ENCODE measurements at regions not wholly inside any gene's neighbourhood (a gene's known extent, or its start where the extent isn't known, plus 50 kb on each side); places are given as distances from the start of the nearest gene placed in this dataset.

- Histone ChIP-seq H3K36me3 (ENCODE audit: insufficient read depth, low read length) (no peaks in the 10 kb centered on the region), H3K79me2 (ENCODE audit: insufficient read depth, low read length) (no peaks in the 10 kb centered on the region), H3K4me2 (ENCODE audit: low read length) (no peak overlapping the region), H3K9ac (ENCODE audit: low read length) (no peak overlapping the region), H3K27me3 (ENCODE audit: insufficient read depth, low read length) (no peaks in the 10 kb centered on the region), H3K4me3 (ENCODE audit: low read depth, low read length, poor library complexity, severe bottlenecking) (no peak overlapping the region), H3K9me3 (ENCODE audit: low read length) (no peaks in the 10 kb centered on the region), H3K9me2 (ENCODE audit: low read depth, low read length) (no peaks in the 10 kb centered on the region), H3K27ac (ENCODE audit: low read depth, low read length, poor library complexity, severe bottlenecking) (no peak overlapping the region), H3F3A (ENCODE audit: insufficient read depth, low read length) (no peaks in the 10 kb centered on the region), H3K4me1 (ENCODE audit: insufficient read depth, low read length, severe bottlenecking) (no peaks in the 10 kb centered on the region), H4K20me1 (ENCODE audit: insufficient read depth, low read length) (no peaks in the 10 kb centered on the region), H2AFZ (ENCODE audit: low read length) (no peak overlapping the region)
- TF ChIP-seq, protein P1, sequence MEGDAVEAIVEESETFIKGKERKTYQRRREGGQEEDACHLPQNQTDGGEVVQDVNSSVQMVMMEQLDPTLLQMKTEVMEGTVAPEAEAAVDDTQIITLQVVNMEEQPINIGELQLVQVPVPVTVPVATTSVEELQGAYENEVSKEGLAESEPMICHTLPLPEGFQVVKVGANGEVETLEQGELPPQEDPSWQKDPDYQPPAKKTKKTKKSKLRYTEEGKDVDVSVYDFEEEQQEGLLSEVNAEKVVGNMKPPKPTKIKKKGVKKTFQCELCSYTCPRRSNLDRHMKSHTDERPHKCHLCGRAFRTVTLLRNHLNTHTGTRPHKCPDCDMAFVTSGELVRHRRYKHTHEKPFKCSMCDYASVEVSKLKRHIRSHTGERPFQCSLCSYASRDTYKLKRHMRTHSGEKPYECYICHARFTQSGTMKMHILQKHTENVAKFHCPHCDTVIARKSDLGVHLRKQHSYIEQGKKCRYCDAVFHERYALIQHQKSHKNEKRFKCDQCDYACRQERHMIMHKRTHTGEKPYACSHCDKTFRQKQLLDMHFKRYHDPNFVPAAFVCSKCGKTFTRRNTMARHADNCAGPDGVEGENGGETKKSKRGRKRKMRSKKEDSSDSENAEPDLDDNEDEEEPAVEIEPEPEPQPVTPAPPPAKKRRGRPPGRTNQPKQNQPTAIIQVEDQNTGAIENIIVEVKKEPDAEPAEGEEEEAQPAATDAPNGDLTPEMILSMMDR (IDR thresholded peaks at IDR 0.05; ENCODE audit: low read length), result no peak
- TF ChIP-seq EZH2 (IDR thresholded peaks at IDR 0.05; ENCODE audit: borderline replicate concordance, low read length), result no peak
Measured at GRCh38 chr1:185533596-185533995, 200.6 kb upstream of the HMCN1 start.

DNA sequence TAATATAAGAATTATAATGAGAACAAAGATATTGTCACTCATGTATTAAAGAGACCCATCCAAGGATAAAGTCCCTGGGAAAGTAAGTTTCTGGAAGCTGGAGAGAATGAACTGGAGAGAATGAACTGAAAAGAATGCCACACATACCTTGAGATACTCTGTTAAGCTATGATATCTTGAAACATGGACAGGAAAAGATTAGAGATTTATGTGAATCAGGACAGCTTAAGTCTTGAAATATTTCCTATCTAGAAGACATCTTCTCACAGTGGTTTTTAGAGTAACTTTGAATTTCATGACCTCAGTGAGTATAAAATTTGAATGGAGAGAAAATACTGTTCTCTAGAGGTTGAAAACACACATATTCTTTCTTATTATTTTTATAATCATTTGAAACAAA, 201.3 kb upstream of the HMCN1 start:
- Histone ChIP-seq H3K79me2 (ENCODE audit: insufficient read depth, low read length) (no peaks in the 10 kb centered on the region), H3K4me1 (ENCODE audit: insufficient read depth, low read length, severe bottlenecking) (peaks cover 7% of the 10 kb centered on the region), H3K27me3 (ENCODE audit: insufficient read depth, low read length) (no peaks in the 10 kb centered on the region), H2AFZ (ENCODE audit: low read length) (no peak overlapping the region), H3K9me3 (ENCODE audit: low read length) (no peaks in the 10 kb centered on the region), H3K9me2 (ENCODE audit: low read depth, low read length) (no peaks in the 10 kb centered on the region), H3K4me2 (ENCODE audit: low read length) (no peak overlapping the region), H3K9ac (ENCODE audit: low read length) (no peak overlapping the region), H3K27ac (ENCODE audit: low read depth, low read length, poor library complexity, severe bottlenecking) (no peak overlapping the region), H3K36me3 (ENCODE audit: insufficient read depth, low read length) (no peaks in the 10 kb centered on the region), H3K4me3 (ENCODE audit: low read depth, low read length, poor library complexity, severe bottlenecking) (no peak overlapping the region), H3F3A (ENCODE audit: insufficient read depth, low read length) (no peaks in the 10 kb centered on the region), H4K20me1 (ENCODE audit: insufficient read depth, low read length) (no peaks in the 10 kb centered on the region)
- TF ChIP-seq, protein P1 (IDR thresholded peaks at IDR 0.05; ENCODE audit: low read length), result no peak
- no peak for TF ChIP-seq EZH2 (IDR thresholded peaks at IDR 0.05; ENCODE audit: borderline replicate concordance, low read length)

- H3K27ac ChIP-seq (ENCODE audit: low read depth, low read length, poor library complexity, severe bottlenecking), result no peak overlapping the region
- peaks cover 17% of the 10 kb centered on the region for H3K4me1 ChIP-seq (ENCODE audit: insufficient read depth, low read length, severe bottlenecking)
- H3F3A ChIP-seq (ENCODE audit: insufficient read depth, low read length), result no peaks in the 10 kb centered on the region
- no peak overlapping the region for H3K9ac ChIP-seq (ENCODE audit: low read length)
- no peaks in the 10 kb centered on the region for H4K20me1 ChIP-seq (ENCODE audit: insufficient read depth, low read length)
- H2AFZ ChIP-seq (ENCODE audit: low read length), result no peak overlapping the region
- no peak overlapping the region for H3K4me2 ChIP-seq (ENCODE audit: low read length)
- TF ChIP-seq, protein P1 (IDR thresholded peaks at IDR 0.05; ENCODE audit: low read length), result no peak
- no peak for TF ChIP-seq EZH2 (IDR thresholded peaks at IDR 0.05; ENCODE audit: borderline replicate concordance, low read length)
- H3K36me3 ChIP-seq (ENCODE audit: insufficient read depth, low read length), result no peaks in the 10 kb centered on the region
- no peaks in the 10 kb centered on the region for H3K79me2 ChIP-seq (ENCODE audit: insufficient read depth, low read length)
- no peaks in the 10 kb centered on the region for H3K9me3 ChIP-seq (ENCODE audit: low read length)
- H3K27me3 ChIP-seq (ENCODE audit: insufficient read depth, low read length), result no peaks in the 10 kb centered on the region
- H3K9me2 ChIP-seq (ENCODE audit: low read depth, low read length), result no peaks in the 10 kb centered on the region
- no peak overlapping the region for H3K4me3 ChIP-seq (ENCODE audit: low read depth, low read length, poor library complexity, severe bottlenecking)
Measured at GRCh38 chr1:185531838-185532237, 202.4 kb upstream of the HMCN1 start.
